SK-N-SH (cell line): ENCODE measurements at regions not wholly inside any gene's neighbourhood (a gene's known extent, or its start where the extent isn't known, plus 50 kb on each side); places are given as distances from the start of the nearest gene placed in this dataset.

ENCODE experiments used
- CTCF ChIA-PET: fragments of 300-600, 350-600 bp; formaldehyde crosslinking; extraction: SDS; loops from one replicate; lab custom pipeline; 2021; lab: Yijun Ruan, JAX
- POLR2A ChIA-PET: fragments of 350-600 bp; sonication (Branson Sonifier 250); formaldehyde crosslinking; extraction: SDS; loops from one replicate; lab custom pipeline; 2020; ENCODE audit warnings: antibody characterized with exemption, inconsistent platforms; lab: Yijun Ruan, JAX
- DNase-seq: peaks from one replicate; pipeline ENCODE4 v3.0.0; 2012
- H2AFZ ChIP-seq: fragments of 200-600 bp; sonication (generic); 2 replicates; pipeline ENCODE4 v1.8.1; 2016; ENCODE audit warnings: antibody characterized with exemption, mild to moderate bottlenecking, low read depth
- H3F3A ChIP-seq: fragments of 200-600 bp; sonication (generic); replicated peaks from 2 replicates; pipeline ENCODE3; 2016; ENCODE audit warnings: antibody characterized with exemption, mild to moderate bottlenecking; ENCODE audit not compliant: insufficient read depth
- H3K27ac ChIP-seq, 2 experiments: fragments of 200-500 bp in 1 of 2; fragments of 200-600 bp in 1 of 2; sonication (Bioruptor generic) in 1 of 2; sonication (generic), shearing (Covaris generic) in 1 of 2; 2 replicates each; pipeline versions ENCODE4 v1.5.1 to v1.6.1; 2014 to 2016; ENCODE audit warnings: low read depth in 2 of 2, inconsistent platforms in 1 of 2, low read length in 1 of 2, mild to moderate bottlenecking in 1 of 2, mixed read lengths in 1 of 2
- H3K27me3 ChIP-seq: fragments of 200-600 bp; sonication (generic), shearing (Covaris generic); 2 replicates; pipeline ENCODE4 v1.6.1; 2016; ENCODE audit warnings: mixed run types; ENCODE audit not compliant: insufficient read depth
- H3K36me3 ChIP-seq, 2 experiments: fragments of 200-500 bp in 1 of 2; fragments of 200-600 bp in 1 of 2; sonication (Bioruptor generic) in 1 of 2; sonication (generic) in 1 of 2; replicated peaks in 1 of 2; 2 replicates each; pipeline versions ENCODE3 to v1.5.1; 2014 to 2016; ENCODE audit warnings: low read length in 1 of 2, mild to moderate bottlenecking in 1 of 2; ENCODE audit not compliant: insufficient read depth in 2 of 2, control insufficient read depth in 1 of 2
- H3K4me1 ChIP-seq, 2 experiments: fragments of 200-500 bp in 1 of 2; fragments of 200-600 bp in 1 of 2; sonication (Bioruptor generic) in 1 of 2; sonication (generic), shearing (Covaris generic) in 1 of 2; 2 replicates each; pipeline versions ENCODE4 v1.5.1 to v1.6.1; 2014 to 2016; ENCODE audit warnings: low read depth in 1 of 2, low read length in 1 of 2, mixed run types in 1 of 2; ENCODE audit not compliant: insufficient read depth in 2 of 2, control insufficient read depth in 1 of 2
- H3K4me2 ChIP-seq: fragments of 200-600 bp; sonication (generic), shearing (Covaris generic); 2 replicates; pipeline ENCODE4 v1.6.1; 2017; ENCODE audit warnings: mixed run types
- H3K4me3 ChIP-seq, 2 experiments: fragments of 200-500 bp in 1 of 2; fragments of 200-600 bp in 1 of 2; sonication (Bioruptor generic) in 1 of 2; sonication (generic), shearing (Covaris generic) in 1 of 2; 2 replicates each; pipeline versions ENCODE4 v1.5.1 to v1.8.1; 2014 to 2016; ENCODE audit warnings: low read depth in 2 of 2, inconsistent platforms in 1 of 2, low read length in 1 of 2, mild to moderate bottlenecking in 1 of 2, mixed read lengths in 1 of 2, moderate library complexity in 1 of 2
- H3K79me2 ChIP-seq: fragments of 200-600 bp; sonication (generic); 2 replicates; pipeline ENCODE4 v1.8.1; 2017; ENCODE audit warnings: mild to moderate bottlenecking; ENCODE audit not compliant: insufficient read depth
- H3K9ac ChIP-seq: fragments of 200-600 bp; sonication (generic); 2 replicates; pipeline ENCODE4 v1.6.1; 2017; ENCODE audit warnings: mixed run types
- H3K9me2 ChIP-seq: fragments of 200-600 bp; sonication (generic); 2 replicates; pipeline ENCODE4 v1.6.1; 2017; ENCODE audit warnings: mixed run types
- H3K9me3 ChIP-seq: fragments of 200-600 bp; sonication (generic); 2 replicates; pipeline ENCODE4 v1.6.1; 2017; ENCODE audit warnings: mixed run types, mild to moderate bottlenecking, moderate library complexity
- H4K20me1 ChIP-seq: fragments of 200-600 bp; sonication (generic); 2 replicates; pipeline ENCODE4 v1.6.1; 2017; ENCODE audit warnings: mild to moderate bottlenecking, mixed run types; ENCODE audit not compliant: insufficient read depth
- CHD2 ChIP-seq: fragments of 150-350 bp; IDR thresholded peaks from 2 replicates; pipeline ENCODE4 v1.6.1; 2018; ENCODE audit warnings: low read length; ENCODE audit not compliant: partially characterized antibody
- CTCF ChIP-seq: fragments of 200-600 bp; sonication (generic); IDR thresholded peaks from 2 replicates; pipeline ENCODE4 v1.6.1; 2017; ENCODE audit warnings: antibody characterized with exemption, mild to moderate bottlenecking, moderate library complexity
- GABPA ChIP-seq: IDR thresholded peaks from 2 replicates; pipeline ENCODE4 v1.4.0; 2012; ENCODE audit warnings: low read depth, mild to moderate bottlenecking
- IRF3 ChIP-seq: fragments of 150-350 bp; IDR thresholded peaks from 2 replicates; pipeline ENCODE4 v1.6.1; 2016; ENCODE audit warnings: mild to moderate bottlenecking, low read depth, low read length
- MAX ChIP-seq: IDR thresholded peaks from 2 replicates; pipeline ENCODE4 v1.4.0; 2012; ENCODE audit warnings: low read depth
- MEF2A ChIP-seq: IDR thresholded peaks from 2 replicates; pipeline ENCODE4 v1.4.0; 2012; ENCODE audit warnings: low read depth, borderline replicate concordance
- MXI1 ChIP-seq: IDR thresholded peaks from 2 replicates; pipeline ENCODE4 v1.6.1; 2012; ENCODE audit warnings: mild to moderate bottlenecking, low read depth, low read length, improper control_type of control experiment
- NRF1 ChIP-seq: IDR thresholded peaks from 2 replicates; pipeline ENCODE4 v1.6.1; 2012; ENCODE audit warnings: low read depth, mild to moderate bottlenecking, low read length
- PBX3 ChIP-seq: IDR thresholded peaks from 2 replicates; pipeline ENCODE4; 2012
- RAD21 ChIP-seq: IDR thresholded peaks from 2 replicates; pipeline ENCODE4 v1.6.1; 2012; ENCODE audit warnings: mild to moderate bottlenecking, low read length
- RFX5 ChIP-seq: IDR thresholded peaks from 2 replicates; pipeline ENCODE4 v1.6.1; 2012; ENCODE audit warnings: mild to moderate bottlenecking, improper control_type of control experiment, low read length
- RXRA ChIP-seq: IDR thresholded peaks from 2 replicates; pipeline ENCODE4 v1.4.0; 2012; ENCODE audit warnings: low read depth, mild to moderate bottlenecking, borderline replicate concordance
- TEAD4 ChIP-seq: IDR thresholded peaks from 2 replicates; pipeline ENCODE4 v1.4.0; 2012; ENCODE audit warnings: mild to moderate bottlenecking, borderline replicate concordance; ENCODE audit not compliant: insufficient read depth
- USF1 ChIP-seq: IDR thresholded peaks from 2 replicates; pipeline ENCODE4 v1.4.0; 2012; ENCODE audit warnings: low read depth, borderline replicate concordance
- USF2 ChIP-seq: fragments of 150-350 bp; IDR thresholded peaks from 2 replicates; pipeline ENCODE4 v1.6.1; 2017; ENCODE audit warnings: antibody characterized with exemption, low read length, low read depth, borderline replicate concordance
- WGBS: methylation state at CpG from one replicate; pipeline ENCODE4 v1.1.6; 2017; ENCODE audit warnings: low lambda C conversion rate; 5-methylcytosine and 5-hydroxymethylcytosine counted together

- Histone ChIP-seq H2AFZ (no peak overlapping the region), H3K79me2 (no peaks in the 10 kb centered on the region), H3K4me2 (no peak overlapping the region), H3K27ac (no peak overlapping the region), H3K9ac (no peak overlapping the region), H3K27me3 (no peaks in the 10 kb centered on the region), H4K20me1 (no peaks in the 10 kb centered on the region), H3F3A (no peaks in the 10 kb centered on the region), H3K36me3 (no peaks in the 10 kb centered on the region), H3K4me3 (no peak overlapping the region), H3K9me3 (no peaks in the 10 kb centered on the region), H3K9me2 (no peaks in the 10 kb centered on the region), H3K4me1 (no peaks in the 10 kb centered on the region)
- WGBS, result 52% methylated on average over 7 of the region's 7 CpGs
- TF ChIP-seq TEAD4 (no peak), MXI1 (no peak), CHD2 (no peak), NRF1 (no peak), MEF2A (no peak), RFX5 (no peak), USF2 (no peak), RXRA (no peak), MAX (no peak), CTCF (no peak), IRF3 (no peak), RAD21 (no peak), GABPA (no peak), USF1 (no peak), PBX3 (no peak)
- no peak for DNase-seq
- ChIA-PET CTCF (no interaction called here), POLR2A (no interaction called here)
These were observed 869.0 kb downstream of the TLE4 start for GRCh38 chr9:80440724-80441123.
